Esophagus (tissue), 2 donors: ENCODE measurements at regions not wholly inside any gene's neighbourhood (a gene's known extent, or its start where the extent isn't known, plus 50 kb on each side); places are given as distances from the start of the nearest gene placed in this dataset.

ENCODE experiments used
- H3K27ac ChIP-seq, 2 donors: one replicate each; pipeline ENCODE4 v1.5.1; 2013; ENCODE audit warnings: low read depth in 2 of 2, mild to moderate bottlenecking in 2 of 2, inconsistent platforms in 1 of 2, low read length in 1 of 2, moderate library complexity in 1 of 2
- H3K27me3 ChIP-seq, 2 donors: one replicate each; pipeline ENCODE4 v1.6.1; 2013; ENCODE audit warnings: low read length in 2 of 2, control low read depth in 1 of 2, mild to moderate bottlenecking in 1 of 2; ENCODE audit not compliant: insufficient read depth in 2 of 2, control insufficient read depth in 1 of 2
- H3K36me3 ChIP-seq, 2 donors: one replicate each; pipeline ENCODE4 v1.6.1; 2013; ENCODE audit warnings: low read length in 1 of 2; ENCODE audit not compliant: control insufficient read depth in 2 of 2, insufficient read depth in 2 of 2
- H3K4me1 ChIP-seq, 2 donors: one replicate each; pipeline ENCODE4 v1.6.1; 2013; ENCODE audit warnings: low read length in 1 of 2; ENCODE audit not compliant: control insufficient read depth in 2 of 2, insufficient read depth in 2 of 2
- H3K4me3 ChIP-seq, 2 donors: one replicate each; pipeline ENCODE4 v1.5.1; 2013; ENCODE audit warnings: low read length in 2 of 2, mild to moderate bottlenecking in 2 of 2, low read depth in 1 of 2, moderate library complexity in 1 of 2
- H3K9me3 ChIP-seq, 2 donors: one replicate each; pipeline ENCODE4 v1.6.1; 2013; ENCODE audit warnings: mild to moderate bottlenecking in 2 of 2, low read depth in 1 of 2, low read length in 1 of 2, moderate library complexity in 1 of 2; ENCODE audit not compliant: control insufficient read depth in 2 of 2, insufficient read depth in 1 of 2
- WGBS, 2 donors: extraction: QIAGEN DNeasy Blood & Tissue Kit; methylation state at CpG; one replicate each; pipeline ENCODE4 v1.1.7; 2013; 5-methylcytosine and 5-hydroxymethylcytosine counted together
- donor health status: healthy with polysubstance abuse.
- donor health status: Bipolar disorder and iron deficiency.

DNA sequence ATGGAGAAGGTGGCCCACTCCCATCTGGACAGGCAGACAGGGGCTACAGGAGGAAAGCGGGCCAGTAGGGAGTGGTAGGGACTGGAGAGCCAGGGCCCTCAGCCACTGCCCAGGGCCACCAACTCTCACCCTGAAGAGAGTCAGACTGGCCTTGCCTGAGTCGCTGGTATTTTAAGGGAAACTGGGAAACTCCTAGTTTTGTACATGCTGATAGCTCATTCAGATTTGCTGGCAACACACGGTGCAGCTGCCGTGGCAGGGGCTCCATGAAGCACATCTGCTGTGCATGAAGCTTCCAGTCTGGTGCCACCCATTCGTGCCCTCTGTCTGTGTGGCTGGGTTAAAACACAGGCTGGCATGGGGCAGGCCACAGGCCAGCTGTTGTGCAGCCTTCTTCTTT, 137.3 kb upstream of the GLI2 start:
- H3K27ac ChIP-seq = no peak overlapping the region
- WGBS, 2 donors = 92 to 95% methylated on average over 5 of the region's 5 CpGs

DNA sequence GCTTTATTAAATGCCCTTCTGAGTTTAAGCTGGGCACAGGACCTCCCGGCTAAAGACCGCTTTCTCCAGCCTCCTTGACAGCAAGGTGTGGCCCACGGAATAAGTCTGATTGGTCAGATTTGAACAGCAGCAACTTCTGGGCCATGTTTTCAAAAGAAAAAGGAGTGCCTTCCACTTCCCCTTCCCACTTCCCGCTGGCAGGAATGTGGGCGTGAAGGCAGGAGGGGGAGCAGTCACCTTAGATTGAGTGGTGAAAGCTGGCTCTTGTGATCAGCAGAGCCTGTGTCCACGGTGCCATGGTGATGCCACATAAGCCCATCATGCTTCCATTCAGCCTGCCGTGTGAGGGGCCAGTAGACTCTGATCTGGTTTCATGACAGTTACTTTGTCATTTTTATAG, 136.6 kb upstream of the GLI2 start:
- H3K4me1 ChIP-seq = peaks cover 0 to 2% of the 10 kb centered on the region in 2 donors
- H3K27me3 ChIP-seq = no peaks in the 10 kb centered on the region
- no peak overlapping the region for H3K4me3 ChIP-seq
- WGBS, 2 donors = 75 to 85% methylated on average over 7 of the region's 7 CpGs
- no peak overlapping the region for H3K27ac ChIP-seq
- no peaks in the 10 kb centered on the region for H3K9me3 ChIP-seq
- no peaks in the 10 kb centered on the region for H3K36me3 ChIP-seq

More for the DNA sequence above, 137.3 kb upstream of the GLI2 start:
- Histone ChIP-seq H3K4me1 (peaks cover 0 to 2% of the 10 kb centered on the region in 2 donors), H3K4me3 (no peak overlapping the region), H3K27me3 (no peaks in the 10 kb centered on the region), H3K36me3 (no peaks in the 10 kb centered on the region), H3K9me3 (no peaks in the 10 kb centered on the region)

DNA sequence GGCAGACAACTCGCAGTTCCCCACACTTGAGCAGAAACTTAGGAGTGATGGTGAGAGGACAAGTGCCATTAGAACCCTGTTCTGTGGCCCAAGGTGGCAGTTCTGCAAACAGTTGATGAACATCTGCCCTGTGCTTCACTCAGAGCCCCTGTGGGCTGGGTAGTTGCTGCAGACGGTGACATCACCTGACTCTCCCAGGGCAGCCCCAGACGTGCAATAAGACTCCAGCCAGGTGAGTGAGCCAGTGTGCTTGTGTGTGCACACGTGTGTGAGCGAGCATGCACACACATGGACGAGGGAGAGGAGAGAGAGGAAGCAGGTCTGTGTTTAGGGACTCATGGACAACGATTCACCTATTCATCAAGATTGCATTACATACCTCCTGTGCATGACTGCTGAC, 136.0 kb upstream of the GLI2 start:
- WGBS, 2 donors = 76 to 79% methylated on average over 7 of the region's 7 CpGs
- Histone ChIP-seq H3K9me3 (no peaks in the 10 kb centered on the region), H3K4me1 (peaks cover 0 to 2% of the 10 kb centered on the region in 2 donors), H3K27me3 (no peaks in the 10 kb centered on the region), H3K27ac (no peak overlapping the region), H3K4me3 (no peak overlapping the region), H3K36me3 (no peaks in the 10 kb centered on the region)

DNA sequence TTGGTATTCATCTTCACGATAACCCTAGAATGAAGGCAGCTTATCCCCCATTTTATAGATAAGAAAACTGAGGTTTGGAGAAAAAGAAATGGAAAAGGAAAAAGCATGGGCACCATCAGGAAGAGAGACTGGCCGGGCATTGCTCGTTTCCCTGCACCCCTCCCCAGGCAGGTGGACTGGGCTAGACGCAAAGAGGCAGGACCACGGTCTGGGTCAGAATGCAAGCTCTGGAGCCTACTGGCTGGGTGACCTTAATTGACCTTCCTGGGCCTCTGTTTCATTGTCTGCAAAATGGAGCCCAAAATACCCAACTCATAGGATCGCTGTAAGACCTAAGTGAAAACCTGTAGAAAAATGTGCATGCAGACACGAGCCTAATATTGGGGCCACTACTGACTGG, 135.3 kb upstream of the GLI2 start:
- H3K27me3 ChIP-seq = no peaks in the 10 kb centered on the region
- H3K36me3 ChIP-seq = no peaks in the 10 kb centered on the region
- 94% methylated on average over 7 of the region's 7 CpGs for WGBS, 2 donors

DNA sequence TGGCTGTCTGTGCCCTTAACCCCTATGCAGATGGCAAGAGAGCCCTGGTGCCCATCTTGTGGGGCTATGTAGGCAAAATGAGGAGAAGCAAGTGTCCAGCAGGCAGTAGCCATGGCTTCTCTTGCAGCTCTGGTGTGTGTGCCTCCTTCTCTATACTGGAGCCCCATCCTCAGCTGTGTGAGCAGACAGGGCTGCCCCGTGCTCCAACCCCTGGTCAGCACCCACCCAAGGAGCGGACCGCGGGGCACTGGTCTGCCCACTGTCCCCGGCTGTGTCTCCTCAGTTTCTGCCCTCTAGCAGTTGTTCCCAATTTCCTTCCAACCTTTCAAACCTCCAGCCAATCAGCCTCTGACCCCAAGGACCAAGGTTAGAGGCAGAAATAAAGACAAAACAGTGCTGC, 134.9 kb upstream of the GLI2 start:
- no peaks in the 10 kb centered on the region for H3K36me3 ChIP-seq
- H3K4me1 ChIP-seq = peaks cover 0 to 2% of the 10 kb centered on the region in 2 donors
- H3K9me3 ChIP-seq = no peaks in the 10 kb centered on the region
- 83 to 88% methylated on average over 5 of the region's 5 CpGs for WGBS, 2 donors
- H3K27ac ChIP-seq = no peak overlapping the region
- H3K27me3 ChIP-seq = no peaks in the 10 kb centered on the region
- H3K4me3 ChIP-seq = no peak overlapping the region

More for the DNA sequence above, 135.3 kb upstream of the GLI2 start:
- Histone ChIP-seq H3K4me1 (peaks cover 0 to 2% of the 10 kb centered on the region in 2 donors), H3K9me3 (no peaks in the 10 kb centered on the region), H3K27ac (no peak overlapping the region), H3K4me3 (no peak overlapping the region)

GRCh38 chr2:120601566-120601965, 134.1 kb upstream of the GLI2 start:
- peaks cover 0 to 2% of the 10 kb centered on the region in 2 donors for H3K4me1 ChIP-seq
- H3K27me3 ChIP-seq = no peaks in the 10 kb centered on the region
- no peak overlapping the region for H3K27ac ChIP-seq
- 91 to 93% methylated on average over 9 of the region's 9 CpGs for WGBS, 2 donors
- H3K36me3 ChIP-seq = no peaks in the 10 kb centered on the region
- H3K4me3 ChIP-seq = no peak overlapping the region
- H3K9me3 ChIP-seq = no peaks in the 10 kb centered on the region

GRCh38 chr2:120602251-120602650, 133.4 kb upstream of the GLI2 start:
- H3K4me3 ChIP-seq = no peak overlapping the region
- H3K27me3 ChIP-seq = no peaks in the 10 kb centered on the region
- no peaks in the 10 kb centered on the region for H3K9me3 ChIP-seq
- H3K4me1 ChIP-seq = peaks cover 0 to 2% of the 10 kb centered on the region in 2 donors
- WGBS, 2 donors = 67 to 72% methylated on average over 7 of the region's 7 CpGs
- H3K36me3 ChIP-seq = no peaks in the 10 kb centered on the region
- no peak overlapping the region for H3K27ac ChIP-seq

GRCh38 chr2:120604767-120605166, 130.9 kb upstream of the GLI2 start:
- no peak overlapping the region for H3K4me3 ChIP-seq
- H3K27ac ChIP-seq = no peak overlapping the region
- no peaks in the 10 kb centered on the region for H3K36me3 ChIP-seq
- H3K9me3 ChIP-seq = no peaks in the 10 kb centered on the region
- 94% methylated on average over 6 of the region's 6 CpGs for WGBS, 2 donors
- no peaks in the 10 kb centered on the region for H3K4me1 ChIP-seq
- H3K27me3 ChIP-seq = no peaks in the 10 kb centered on the region

DNA sequence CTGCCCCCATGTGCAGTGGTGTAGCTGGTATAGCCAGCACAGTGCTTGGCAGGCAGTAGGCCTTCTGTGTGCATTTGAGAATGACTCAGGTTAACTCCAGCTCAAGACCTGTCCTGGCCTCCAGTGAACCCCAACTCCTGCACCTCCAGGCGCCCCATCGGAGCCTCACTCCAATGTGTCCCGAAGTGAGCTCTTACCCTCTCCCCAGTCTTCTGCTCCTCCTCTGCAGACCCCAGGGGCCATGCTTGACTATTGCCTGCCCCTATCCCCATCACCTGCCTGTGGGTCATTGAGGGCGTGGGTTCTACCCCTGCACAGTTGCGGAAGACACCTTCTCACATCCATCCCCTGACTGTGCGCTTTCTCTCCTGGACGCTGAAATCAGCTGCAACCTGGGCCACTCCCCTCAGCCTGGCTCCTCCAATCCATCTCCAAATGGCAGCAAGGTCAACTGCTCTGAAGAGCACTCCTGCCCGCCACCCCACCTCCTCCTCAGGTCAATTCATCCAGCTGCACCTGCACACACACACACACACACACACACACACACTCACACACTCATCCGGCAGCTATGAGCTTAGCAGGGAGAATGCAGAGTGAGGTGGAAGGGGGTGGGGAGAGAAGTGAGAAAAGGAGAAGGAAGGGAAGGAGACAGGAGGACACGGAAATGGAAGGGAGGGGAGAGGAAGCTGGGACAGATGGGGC, 130.3 kb upstream of the GLI2 start:
- no peak overlapping the region for H3K4me3 ChIP-seq
- no peaks in the 10 kb centered on the region for H3K36me3 ChIP-seq
- no peaks in the 10 kb centered on the region for H3K9me3 ChIP-seq
- WGBS, 2 donors = 80 to 82% methylated on average over 10 of the region's 10 CpGs
- no peak overlapping the region for H3K27ac ChIP-seq
- no peaks in the 10 kb centered on the region for H3K4me1 ChIP-seq
- no peaks in the 10 kb centered on the region for H3K27me3 ChIP-seq

GRCh38 chr2:120606280-120606679, 129.4 kb upstream of the GLI2 start:
- no peaks in the 10 kb centered on the region for H3K4me1 ChIP-seq
- H3K27ac ChIP-seq = no peak overlapping the region
- no peaks in the 10 kb centered on the region for H3K36me3 ChIP-seq
- no peak overlapping the region for H3K4me3 ChIP-seq
- H3K27me3 ChIP-seq = no peaks in the 10 kb centered on the region
- H3K9me3 ChIP-seq = no peaks in the 10 kb centered on the region
- 82 to 89% methylated on average over 12 of the region's 12 CpGs for WGBS, 2 donors
